DND-41 (cell line): ENCODE measurements at regions not wholly inside any gene's neighbourhood (a gene's known extent, or its start where the extent isn't known, plus 50 kb on each side); places are given as distances from the start of the nearest gene placed in this dataset.

Source experiments
- EZH2 ChIP-seq: IDR thresholded peaks from 3 replicates; pipeline ENCODE4 v1.6.1; 2012; ENCODE audit warnings: borderline replicate concordance, low read depth, mild to moderate bottlenecking, moderate library complexity, low read length, inconsistent platforms; ENCODE audit not compliant: severe bottlenecking
- TF ChIP-seq, protein P1 (sequence below): IDR thresholded peaks from 2 replicates; pipeline ENCODE4 v1.5.1; 2012; ENCODE audit warnings: borderline replicate concordance, low read length, moderate library complexity, mild to moderate bottlenecking; ENCODE audit not compliant: poor library complexity, severe bottlenecking; ENCODE audit errors: extremely low read depth

GRCh38 chr4:170248029-170248428 lies 158.3 kb upstream of the AADAT start:
- TF ChIP-seq, protein P1, sequence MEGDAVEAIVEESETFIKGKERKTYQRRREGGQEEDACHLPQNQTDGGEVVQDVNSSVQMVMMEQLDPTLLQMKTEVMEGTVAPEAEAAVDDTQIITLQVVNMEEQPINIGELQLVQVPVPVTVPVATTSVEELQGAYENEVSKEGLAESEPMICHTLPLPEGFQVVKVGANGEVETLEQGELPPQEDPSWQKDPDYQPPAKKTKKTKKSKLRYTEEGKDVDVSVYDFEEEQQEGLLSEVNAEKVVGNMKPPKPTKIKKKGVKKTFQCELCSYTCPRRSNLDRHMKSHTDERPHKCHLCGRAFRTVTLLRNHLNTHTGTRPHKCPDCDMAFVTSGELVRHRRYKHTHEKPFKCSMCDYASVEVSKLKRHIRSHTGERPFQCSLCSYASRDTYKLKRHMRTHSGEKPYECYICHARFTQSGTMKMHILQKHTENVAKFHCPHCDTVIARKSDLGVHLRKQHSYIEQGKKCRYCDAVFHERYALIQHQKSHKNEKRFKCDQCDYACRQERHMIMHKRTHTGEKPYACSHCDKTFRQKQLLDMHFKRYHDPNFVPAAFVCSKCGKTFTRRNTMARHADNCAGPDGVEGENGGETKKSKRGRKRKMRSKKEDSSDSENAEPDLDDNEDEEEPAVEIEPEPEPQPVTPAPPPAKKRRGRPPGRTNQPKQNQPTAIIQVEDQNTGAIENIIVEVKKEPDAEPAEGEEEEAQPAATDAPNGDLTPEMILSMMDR, result no peak
- TF ChIP-seq EZH2, result no peak
